ELF-1 (cell line): ENCODE measurements at regions not wholly inside any gene's neighbourhood (a gene's known extent, or its start where the extent isn't known, plus 50 kb on each side); places are given as distances from the start of the nearest gene placed in this dataset.

ENCODE experiments used
- DNase-seq: peaks from one replicate; pipeline ENCODE4 v3.0.0-alpha.2; 2016; ENCODE audit warnings: low read depth, low spot score

- no peak for DNase-seq
Measured at GRCh38 chr3:106737265-106737664, 640.0 kb upstream of the CCDC54 start.

DNA sequence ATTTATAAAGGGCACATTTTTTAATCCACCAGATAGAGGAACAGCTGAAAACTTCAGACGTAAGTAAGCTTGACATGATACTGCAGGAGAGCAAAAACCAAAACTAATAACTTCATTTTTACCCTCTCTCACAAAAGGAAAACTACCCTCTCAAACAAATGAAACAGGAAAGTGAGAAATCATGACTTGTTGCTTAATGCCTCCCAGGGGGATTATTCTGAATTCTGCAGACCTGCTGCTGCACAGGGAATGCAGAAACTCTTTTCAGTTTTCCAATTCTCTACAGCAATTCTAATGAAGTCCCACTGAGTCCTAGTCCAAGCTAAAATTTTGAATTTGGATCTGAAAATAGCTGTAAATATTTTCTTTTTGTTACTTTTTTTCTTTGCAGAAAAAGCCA lies 637.1 kb upstream of the CCDC54 start:
- DNase-seq, result no peak

DNA sequence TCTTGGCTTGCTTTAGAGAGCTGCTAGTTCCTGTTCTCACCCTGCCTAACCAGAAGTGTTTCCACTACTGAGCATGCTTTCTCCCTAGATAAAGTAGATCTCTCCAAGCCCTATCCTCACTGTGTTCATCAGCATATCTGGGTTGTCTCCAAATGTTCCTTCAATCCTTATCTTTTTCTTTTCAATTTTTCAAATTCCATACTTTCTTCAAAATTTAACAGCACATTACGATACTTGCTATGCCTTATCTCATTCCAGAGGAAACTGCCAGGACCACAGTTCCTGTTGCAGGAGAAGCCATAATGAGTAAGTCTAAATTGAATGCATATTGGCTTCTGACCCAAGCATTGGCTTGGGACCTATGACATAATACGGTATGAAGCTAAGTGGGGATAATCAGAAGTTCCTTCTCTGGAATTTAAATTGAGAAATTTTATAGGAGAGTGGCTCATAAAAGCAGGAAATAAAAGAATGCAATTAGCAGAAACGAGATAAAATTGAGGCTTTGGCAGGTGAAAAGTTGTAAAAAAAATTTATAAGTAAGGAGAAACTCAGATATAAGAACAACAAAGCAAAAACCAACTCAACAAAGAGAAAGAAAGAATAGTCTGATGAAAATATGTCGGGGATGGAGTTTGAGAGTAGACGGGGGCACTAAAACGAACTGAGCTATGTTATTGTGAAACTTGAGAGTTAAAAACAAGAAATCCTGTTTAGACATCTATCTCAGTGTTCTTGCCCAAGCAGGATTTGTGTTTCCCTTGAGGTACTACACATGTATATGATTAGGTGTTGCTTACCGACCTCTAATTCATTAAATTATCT lies 631.7 kb upstream of the CCDC54 start:
- DNase-seq, result no peak

DNA sequence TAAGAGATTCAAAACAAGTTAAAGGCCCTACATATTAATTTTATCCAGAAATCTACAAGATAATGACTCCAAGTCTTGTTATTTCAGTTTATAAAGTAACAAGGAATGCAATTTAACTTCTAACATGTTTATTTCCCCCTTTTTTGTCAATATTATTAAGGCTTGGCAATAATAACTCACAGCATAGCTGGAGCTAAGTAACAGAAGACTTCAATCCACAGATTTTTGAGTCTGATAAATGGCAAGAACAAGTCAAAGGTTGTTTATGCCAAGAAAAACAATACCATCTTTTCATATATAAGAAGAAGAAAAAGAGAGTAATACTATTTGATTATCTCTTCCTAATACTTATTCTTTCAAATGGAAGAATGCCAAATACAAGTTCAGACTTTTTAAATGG lies 631.0 kb upstream of the CCDC54 start:
- DNase-seq, result no peak

GRCh38 chr3:106748472-106749262 lies 628.6 kb upstream of the CCDC54 start:
- no peak for DNase-seq

DNA sequence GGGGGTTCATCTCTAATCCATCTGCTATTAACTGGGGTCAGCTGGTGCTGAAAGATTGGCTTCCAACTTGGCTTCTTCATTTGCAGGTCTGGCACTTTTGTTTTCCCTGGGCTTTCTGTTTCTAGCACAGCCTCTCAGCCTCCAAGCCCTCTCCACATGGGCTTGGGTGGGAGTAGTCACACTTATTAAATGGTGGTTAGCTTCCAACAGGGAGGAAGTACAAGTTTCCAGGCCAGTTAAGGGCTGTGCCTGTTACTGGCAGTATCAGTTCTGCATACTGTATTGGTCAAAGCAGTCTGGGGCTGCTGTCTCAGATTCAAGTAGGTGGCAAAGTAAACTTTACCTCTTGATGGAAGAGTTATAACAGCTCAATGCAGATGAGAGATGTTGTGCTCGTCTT lies 627.1 kb upstream of the CCDC54 start:
- peak; percentile 3 for DNase-seq

DNA sequence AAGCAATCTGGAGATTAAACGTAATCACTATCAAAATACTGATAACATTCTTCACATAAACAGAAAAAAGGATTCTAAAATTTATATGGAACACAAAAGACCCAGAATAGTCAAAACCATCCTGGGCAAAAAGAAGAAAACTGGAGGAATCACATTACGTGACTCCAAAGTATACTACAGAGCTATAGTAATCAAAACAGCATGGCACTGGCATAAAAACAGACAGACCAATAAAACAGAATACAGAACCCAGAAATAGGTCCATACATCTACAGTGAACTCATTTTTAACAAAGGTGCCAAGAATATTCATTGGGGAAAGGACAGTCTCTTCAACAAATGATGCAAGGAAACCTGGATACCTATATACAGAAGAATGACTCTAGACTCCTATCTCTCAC lies 621.9 kb upstream of the CCDC54 start:
- DNase-seq, result no peak

DNA sequence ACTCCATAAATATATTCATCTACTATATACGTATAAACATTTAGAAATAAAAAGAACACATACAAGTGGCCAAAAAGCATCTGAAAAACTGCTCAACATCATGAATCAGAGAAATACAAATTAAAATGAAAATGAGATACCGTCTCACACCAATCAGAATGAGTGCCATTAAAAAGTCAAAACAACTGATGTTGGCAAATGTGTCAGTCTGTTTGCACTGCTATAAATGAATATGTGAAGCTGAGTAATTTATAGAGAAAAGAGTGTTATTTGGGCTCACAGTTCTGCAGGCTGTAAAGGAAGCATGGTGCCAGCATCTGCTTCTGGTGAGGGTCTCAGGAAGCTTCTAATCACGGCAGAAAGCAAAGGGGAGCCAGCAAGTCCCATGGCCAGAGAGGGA lies 620.3 kb upstream of the CCDC54 start:
- no peak for DNase-seq

DNA sequence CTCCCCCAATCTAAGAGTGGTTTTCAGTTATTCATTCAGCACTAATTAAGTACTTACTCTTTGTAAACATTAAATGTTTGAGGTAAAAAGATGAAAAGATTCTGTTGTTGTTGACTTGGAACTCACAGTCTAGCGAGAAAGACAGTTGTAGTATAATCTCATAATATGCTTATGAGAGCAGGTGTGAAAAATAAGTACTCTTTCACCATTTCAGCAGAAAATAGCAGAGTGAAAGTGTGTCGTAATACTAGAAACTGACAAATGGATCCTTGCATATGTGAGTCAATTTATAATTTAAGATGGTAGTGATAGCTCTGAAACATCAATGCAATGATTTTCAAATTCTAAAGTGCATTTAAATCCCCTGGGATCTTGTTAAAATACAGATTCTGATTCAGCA lies 618.8 kb upstream of the CCDC54 start:
- no peak for DNase-seq

DNA sequence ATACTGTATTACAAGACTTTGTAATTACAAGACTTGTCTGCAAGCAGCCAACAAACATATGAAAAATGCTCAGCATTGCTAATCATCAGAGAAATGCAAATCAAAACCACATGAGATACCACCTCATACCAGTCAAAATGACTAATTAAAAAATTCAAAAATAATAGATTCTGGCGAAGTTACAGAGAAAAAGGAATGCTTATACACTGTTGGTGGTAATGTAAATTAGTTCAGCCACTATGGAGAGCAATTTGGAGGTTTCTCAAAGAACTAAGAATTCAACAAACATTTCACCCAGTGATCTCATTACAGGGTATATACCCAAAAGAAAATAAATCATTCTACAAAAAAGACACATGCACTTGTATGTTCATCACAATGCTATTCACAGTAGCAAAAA lies 617.5 kb upstream of the CCDC54 start:
- no peak for DNase-seq

- DNase-seq, result no peak
Measured at GRCh38 chr3:106765342-106765741, 611.9 kb upstream of the CCDC54 start.

GRCh38 chr3:106768941-106769480 lies 608.2 kb upstream of the CCDC54 start:
- no peak for DNase-seq

DNA sequence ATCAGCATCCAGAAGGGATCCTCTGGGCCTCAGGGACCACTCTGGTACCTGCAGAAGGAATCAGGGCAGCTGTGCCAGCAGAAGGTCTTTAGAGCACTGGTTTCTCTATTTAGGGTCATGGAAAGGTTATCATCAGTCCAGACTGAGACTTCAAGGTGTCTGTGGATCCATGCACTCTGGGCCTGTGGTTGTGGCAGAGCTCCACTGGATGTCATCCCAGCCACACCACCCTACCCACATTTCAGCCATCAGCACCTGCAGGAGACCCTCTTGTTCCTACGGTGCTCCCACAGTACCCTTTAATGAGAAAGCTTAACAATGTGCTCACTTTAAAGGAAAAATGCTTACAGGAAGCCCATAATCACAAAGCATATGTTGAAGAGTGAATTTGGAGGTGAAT lies 603.4 kb upstream of the CCDC54 start:
- no peak for DNase-seq

- no peak for DNase-seq
Measured at GRCh38 chr3:106783231-106783630, 594.0 kb upstream of the CCDC54 start.

DNA sequence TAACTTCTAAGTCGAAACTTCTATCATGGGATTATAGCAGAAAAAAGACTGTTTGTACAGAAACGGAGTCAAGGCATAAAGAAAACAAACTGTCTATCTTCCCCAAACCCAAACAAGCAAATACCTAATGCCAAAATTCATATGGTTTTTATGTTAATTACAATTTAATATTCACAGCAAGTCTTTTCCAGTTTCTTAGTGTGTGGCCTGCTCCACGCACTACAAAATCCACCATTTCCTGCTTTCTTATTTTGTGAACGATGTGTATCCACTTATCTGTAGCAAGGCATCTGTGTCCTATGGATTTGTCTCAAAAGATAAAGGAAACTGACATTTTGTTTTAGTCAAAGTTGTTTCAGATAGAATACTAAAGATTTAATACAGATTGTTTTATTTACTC lies 588.0 kb upstream of the CCDC54 start:
- DNase-seq, result no peak

DNA sequence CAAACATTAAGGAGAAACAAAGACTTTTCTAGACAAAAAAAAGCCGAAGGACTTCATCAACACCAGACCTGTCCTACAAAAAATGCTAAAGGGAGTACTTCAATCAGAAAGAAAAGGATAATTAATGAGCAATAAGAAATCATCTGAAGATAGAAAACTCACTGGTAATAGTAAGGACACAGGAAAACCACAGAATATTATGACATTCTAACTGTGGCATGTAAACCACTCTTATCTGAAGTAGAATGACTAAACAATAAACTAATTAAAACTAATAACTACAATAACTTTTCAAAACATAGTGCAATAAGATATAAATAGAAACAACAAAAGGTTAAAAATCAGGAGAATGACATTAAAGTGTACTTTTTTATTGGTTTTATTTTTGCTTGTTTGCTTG lies 584.5 kb upstream of the CCDC54 start:
- no peak for DNase-seq

DNA sequence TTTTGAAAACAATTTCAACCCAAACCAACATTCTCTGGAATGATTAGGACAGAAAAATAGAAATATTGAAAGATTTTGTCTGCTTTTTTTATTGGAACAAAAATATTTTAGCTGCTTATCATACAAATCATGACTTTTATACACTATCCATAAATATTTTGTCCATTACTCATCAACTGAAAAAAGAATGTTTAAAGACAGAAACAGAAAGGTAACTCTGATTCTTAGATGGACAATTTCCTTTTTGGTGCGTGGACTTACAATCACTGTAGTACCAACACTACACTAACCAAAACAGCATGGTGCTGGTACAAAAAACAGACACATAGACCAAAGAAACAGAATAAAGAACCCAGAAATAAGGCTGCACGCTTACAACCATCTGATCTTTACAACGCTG lies 582.8 kb upstream of the CCDC54 start:
- no peak for DNase-seq

DNA sequence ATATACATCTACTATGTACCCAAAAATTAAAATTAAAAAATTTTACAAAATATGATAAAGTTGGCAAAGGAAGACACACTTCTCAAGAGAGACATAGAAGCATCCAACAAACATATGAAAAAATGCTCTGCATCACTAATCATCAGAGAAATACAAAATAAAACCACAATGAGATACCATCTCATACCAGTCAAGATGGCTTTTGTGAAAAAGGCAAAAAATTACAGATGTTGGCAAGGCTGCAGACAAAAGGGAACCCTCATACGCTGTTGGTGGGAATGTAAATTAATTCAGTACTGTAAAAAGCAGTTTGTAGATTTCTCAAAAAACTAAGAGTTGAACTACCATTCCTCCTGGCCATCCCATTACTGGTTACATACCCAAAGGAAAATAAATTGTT lies 581.7 kb upstream of the CCDC54 start:
- DNase-seq, result no peak

GRCh38 chr3:106797461-106797860 lies 579.8 kb upstream of the CCDC54 start:
- no peak for DNase-seq

- no peak for DNase-seq
Measured at GRCh38 chr3:106805625-106806024, 571.6 kb upstream of the CCDC54 start.

DNA sequence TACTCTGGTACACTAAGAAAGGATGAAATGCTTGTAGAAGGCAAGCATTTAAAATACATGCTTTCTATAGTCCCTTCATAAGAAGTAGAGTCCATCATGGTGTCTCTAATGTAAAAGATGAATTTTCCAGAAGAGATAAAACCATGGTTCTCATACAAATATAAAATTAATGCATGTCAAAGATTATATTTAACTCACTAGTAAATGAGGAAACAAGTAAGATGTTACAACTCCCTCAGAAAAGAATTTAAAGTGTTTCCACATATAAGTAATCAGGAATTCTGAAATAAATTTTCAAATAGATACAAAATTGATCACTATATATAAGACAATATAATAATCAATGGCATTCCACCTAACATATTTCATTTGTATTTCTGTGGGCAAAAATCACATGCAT lies 570.3 kb upstream of the CCDC54 start:
- no peak for DNase-seq

- no peak for DNase-seq
Measured at GRCh38 chr3:106809041-106809440, 568.2 kb upstream of the CCDC54 start.
